Fibroblast of the aortic adventitia (primary cell): ENCODE measurements at regions not wholly inside any gene's neighbourhood (a gene's known extent, or its start where the extent isn't known, plus 50 kb on each side); places are given as distances from the start of the nearest gene placed in this dataset.

Experiments
- DNase-seq: peaks from one replicate; pipeline ENCODE4 v3.0.0-alpha.2; 2010; ENCODE audit warnings: low read depth
- H3K4me3 ChIP-seq: 2 replicates; pipeline ENCODE4 v1.5.1; 2011; ENCODE audit warnings: low read depth, mild to moderate bottlenecking, control low read depth, low read length, moderate library complexity
- TF ChIP-seq, protein P1 (sequence below): IDR thresholded peaks from 2 replicates; pipeline ENCODE4 v1.5.1; 2011; ENCODE audit warnings: mild to moderate bottlenecking, low read length, control low read depth, inconsistent platforms; ENCODE audit not compliant: insufficient read depth

DNA sequence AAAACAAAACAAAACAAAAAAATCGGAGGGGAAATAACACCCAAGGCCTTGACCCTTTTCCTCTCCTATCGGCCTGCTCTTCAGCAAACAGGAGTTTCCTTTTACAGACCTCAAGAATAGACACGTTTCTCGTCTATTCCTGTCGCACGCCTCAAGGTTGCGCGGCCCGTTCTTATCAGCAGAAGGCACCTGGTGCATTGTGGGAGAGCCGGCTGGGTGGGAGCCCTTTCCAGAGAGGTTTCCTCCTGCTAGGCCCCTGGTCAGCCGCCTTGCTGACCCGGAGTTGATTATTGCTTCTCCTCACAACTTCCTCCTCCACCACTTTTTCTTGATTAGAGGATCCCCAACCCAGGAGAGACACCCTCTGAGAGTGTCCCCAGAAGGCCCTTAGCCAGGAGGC is 497.3 kb downstream of the MIAT start:
- no peak for DNase-seq
- TF ChIP-seq, protein P1, sequence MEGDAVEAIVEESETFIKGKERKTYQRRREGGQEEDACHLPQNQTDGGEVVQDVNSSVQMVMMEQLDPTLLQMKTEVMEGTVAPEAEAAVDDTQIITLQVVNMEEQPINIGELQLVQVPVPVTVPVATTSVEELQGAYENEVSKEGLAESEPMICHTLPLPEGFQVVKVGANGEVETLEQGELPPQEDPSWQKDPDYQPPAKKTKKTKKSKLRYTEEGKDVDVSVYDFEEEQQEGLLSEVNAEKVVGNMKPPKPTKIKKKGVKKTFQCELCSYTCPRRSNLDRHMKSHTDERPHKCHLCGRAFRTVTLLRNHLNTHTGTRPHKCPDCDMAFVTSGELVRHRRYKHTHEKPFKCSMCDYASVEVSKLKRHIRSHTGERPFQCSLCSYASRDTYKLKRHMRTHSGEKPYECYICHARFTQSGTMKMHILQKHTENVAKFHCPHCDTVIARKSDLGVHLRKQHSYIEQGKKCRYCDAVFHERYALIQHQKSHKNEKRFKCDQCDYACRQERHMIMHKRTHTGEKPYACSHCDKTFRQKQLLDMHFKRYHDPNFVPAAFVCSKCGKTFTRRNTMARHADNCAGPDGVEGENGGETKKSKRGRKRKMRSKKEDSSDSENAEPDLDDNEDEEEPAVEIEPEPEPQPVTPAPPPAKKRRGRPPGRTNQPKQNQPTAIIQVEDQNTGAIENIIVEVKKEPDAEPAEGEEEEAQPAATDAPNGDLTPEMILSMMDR: no peak
- H3K4me3 ChIP-seq: no peak overlapping the region

DNA sequence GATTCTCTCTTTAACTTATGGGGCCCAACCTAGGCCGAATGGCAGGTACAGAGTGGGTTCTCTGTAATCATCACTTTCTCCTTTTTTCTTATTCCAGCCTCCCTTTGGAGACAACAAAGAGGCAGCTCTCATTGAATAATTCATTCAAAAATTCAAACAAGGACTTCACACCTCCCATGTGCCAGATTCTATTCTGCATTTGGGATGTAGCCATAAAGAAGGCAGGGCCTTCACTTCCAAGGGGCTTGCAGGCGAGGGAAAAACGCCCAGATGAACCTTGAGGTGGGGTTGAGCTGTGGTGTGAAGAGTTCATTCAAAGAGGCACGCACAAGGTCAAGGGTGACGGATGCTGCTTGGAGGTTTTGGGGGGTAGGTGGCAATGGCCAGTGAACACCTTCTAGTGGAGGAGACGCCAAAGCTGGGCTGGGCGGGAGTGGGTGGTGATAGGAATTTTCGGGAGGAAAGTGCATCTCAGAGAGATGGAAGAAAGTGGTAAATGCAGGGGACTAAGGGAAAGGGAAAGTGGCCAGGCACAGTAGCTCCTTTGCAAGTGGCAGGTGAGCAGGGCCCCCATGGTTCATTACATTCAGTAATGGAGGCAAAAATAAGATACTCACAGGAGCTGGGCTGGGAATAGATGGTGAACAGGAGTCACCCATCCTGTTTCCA is 499.6 kb downstream of the MIAT start:
- TF ChIP-seq, protein P1: no peak
- H3K4me3 ChIP-seq: no peak overlapping the region
- no peak for DNase-seq

DNA sequence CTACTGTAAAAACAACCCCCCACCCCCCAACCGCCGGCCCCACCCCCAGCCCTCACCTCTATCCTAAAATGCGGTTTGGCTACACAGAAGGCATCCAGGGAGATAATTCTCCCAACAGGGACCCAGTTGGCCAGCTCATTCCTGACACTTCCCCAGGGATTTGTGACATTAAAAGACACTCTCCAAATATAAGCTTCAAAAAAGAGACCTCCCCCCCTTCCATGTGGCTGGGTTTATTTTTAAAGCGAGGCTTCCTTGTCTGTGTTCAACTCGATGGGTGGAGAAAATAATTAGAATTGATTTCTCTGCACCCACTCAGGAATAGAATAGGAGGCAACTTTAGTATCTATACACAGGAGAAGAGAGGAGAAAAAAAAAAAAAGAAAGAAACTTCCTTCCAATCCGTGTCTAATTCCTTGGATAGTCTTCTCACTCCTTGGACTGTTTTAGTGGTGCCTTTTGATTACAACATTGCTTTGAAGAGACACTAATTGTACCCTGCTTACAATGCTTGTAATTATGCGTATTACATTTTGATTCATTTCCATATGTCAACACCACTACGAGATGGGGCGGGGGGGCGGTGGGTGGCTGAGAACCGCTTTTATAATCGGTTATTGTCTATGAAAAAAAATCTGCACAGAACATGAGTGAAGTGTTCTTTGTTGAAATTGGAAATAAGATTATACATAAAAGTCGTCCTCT is 500.4 kb downstream of the MIAT start:
- DNase-seq: no peak
- H3K4me3 ChIP-seq: no peak overlapping the region
- TF ChIP-seq, protein P1: no peak

DNA sequence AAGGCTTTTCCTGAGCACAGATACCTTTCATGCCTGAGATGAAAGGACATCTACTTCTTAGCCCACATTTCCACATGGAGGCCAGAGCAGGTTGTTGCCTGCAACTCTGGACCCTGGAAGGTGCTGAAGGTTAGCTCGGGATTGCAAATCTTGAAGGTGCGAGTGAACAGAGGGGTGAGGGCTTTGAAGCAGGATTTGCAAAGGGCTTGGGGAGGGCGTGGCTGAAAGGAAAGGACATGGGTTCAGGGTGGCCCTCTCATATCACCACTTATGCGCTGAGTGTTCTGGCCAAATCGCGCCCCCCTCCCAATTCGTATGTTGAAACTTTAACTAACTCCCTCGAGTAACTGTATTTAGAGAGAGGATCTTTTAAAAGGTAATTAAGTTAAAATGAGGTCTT is 501.6 kb downstream of the MIAT start:
- H3K4me3 ChIP-seq: no peak overlapping the region
- TF ChIP-seq, protein P1: no peak
- DNase-seq: no peak

DNA sequence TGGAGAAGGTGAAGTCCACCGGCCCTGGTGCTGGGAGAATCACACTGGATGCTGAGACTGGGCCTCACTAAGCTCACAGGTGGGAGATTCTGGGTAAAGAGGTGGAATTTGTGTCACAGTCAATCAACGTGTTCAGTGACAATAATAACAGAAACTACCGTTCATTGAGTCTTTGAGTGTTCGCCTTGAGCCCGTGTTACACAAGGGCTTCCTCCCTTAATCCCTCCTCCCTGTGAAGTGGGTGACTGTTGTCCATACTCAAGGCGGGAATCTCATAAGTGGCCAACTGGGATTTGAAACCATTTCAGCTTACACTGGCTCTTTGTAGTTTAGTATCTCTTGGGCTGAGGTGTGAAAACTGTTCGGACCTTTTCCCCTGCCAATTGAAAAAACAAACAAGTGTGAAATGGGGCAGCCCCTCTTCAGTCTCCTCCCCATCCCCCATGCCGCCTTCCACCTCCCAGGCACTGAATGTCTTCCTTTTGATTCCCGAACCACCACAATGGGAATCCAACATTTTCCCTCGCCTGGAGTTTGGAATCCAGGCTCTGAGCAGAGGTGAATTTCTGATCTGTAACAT is 502.4 kb downstream of the MIAT start:
- TF ChIP-seq, protein P1: no peak
- DNase-seq: no peak
- H3K4me3 ChIP-seq: no peak overlapping the region

DNA sequence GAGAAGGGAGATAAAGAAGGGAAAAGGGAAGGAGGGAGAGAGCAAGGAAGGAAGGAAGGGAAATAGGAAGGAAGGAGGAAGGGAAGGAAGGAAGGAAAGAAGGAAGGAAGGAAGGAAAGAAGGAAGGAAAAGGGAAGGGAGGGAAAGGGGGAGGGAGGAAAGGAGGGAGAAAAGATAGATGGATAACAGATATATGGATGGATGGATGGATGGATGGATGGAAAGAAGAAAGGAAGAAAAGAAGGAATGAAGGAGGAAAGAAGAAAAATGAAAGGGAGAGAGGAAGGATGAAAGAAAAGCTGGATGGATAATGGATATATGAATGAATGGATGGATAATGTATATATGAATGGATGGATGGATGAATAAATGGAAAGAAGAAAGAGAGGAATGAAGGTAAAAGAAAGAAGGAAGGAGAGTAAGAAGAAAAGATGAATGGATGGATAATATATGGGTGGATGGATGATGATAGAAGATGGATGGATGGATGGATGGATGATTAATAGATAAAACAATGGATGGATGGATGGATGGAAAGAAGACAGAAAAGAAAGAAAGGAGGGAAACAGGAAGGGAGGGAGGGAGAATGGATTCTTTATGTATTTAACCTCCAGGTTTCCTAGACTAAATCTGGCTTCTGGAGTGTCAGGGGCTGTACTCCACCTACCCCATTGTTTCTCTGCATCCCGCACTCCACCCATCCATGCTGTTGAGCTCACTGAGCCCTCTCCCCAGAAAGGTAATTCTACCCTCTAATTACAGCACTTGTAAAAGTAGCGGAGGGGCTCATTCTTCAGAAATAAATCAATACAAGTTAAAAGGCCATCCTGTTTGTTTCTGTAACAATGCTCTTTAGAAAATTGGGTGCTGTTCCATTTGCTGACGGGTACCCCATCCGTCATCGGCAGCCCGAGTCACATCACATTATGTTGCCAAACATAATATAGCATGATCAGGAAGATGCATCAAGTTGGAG is 506.1 kb downstream of the MIAT start:
- DNase-seq: no peak
- TF ChIP-seq, protein P1: no peak
- no peak overlapping the region for H3K4me3 ChIP-seq
